ENCODE measurements at regions not wholly inside any gene's neighbourhood (a gene's known extent, or its start where the extent isn't known, plus 50 kb on each side); places are given as distances from the start of the nearest gene placed in this dataset.

GRCh38 chr1:38677756-38678155, 181.8 kb downstream of the RRAGC start:
- Histone ChIP-seq H3K4me2 (ENCODE audit: low read depth, low read length, poor library complexity, severe bottlenecking) (no peak overlapping the region), H4K20me1 (ENCODE audit: low read depth, low read length) (no peaks in the 10 kb centered on the region), H3K9me2 (replicated peaks; ENCODE audit: insufficient read depth, low read length) (no peaks in the 10 kb centered on the region), H3K27me3 (ENCODE audit: low read length) (no peaks in the 10 kb centered on the region), H3K9ac (ENCODE audit: low read length) (no peak overlapping the region), H3F3A (ENCODE audit: insufficient read depth) (no peaks in the 10 kb centered on the region), H3K9me3 (ENCODE audit: insufficient read depth, low read length) (no peaks in the 10 kb centered on the region), H3K79me2 (ENCODE audit: insufficient read depth, low read length) (no peaks in the 10 kb centered on the region), H3K27ac (ENCODE audit: low read depth, low read length) (no peak overlapping the region), H2AFZ (ENCODE audit: low read depth, low read length, severe bottlenecking) (no peak overlapping the region), H3K36me3 (ENCODE audit: low read length) (no peaks in the 10 kb centered on the region), H3K4me3 (ENCODE audit: insufficient read depth, low read length, poor library complexity, severe bottlenecking) (no peak overlapping the region)
- no peak for TF ChIP-seq CTCF (IDR thresholded peaks at IDR 0.05; ENCODE audit: insufficient read depth, low read length, poor library complexity, severe bottlenecking)
- no peak for TF ChIP-seq EZH2phosphoT487 (conservative IDR thresholded peaks at IDR 0.05; ENCODE audit: low read length)

DNA sequence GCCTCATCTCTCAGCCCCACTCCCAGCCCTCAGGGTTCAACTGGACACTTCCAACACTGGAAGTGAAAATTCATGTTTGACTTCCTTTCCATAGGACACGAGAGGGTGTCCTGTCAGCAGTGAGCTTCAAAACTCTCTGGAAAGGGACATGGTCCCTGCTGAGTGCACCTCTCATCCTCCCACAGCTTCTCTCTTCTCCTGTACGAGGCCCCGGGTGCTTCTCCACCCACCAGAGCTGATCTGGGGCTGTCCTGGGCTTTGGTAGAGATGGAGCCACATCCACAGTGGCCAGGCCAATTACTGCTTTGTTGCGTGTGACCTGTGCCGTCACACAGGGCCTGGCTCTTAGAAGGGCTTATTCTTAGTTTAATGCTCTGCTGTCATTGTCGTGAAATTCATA, 182.3 kb downstream of the RRAGC start:
- no peak overlapping the region for H3K9ac ChIP-seq (ENCODE audit: low read length)
- no peaks in the 10 kb centered on the region for H3K79me2 ChIP-seq (ENCODE audit: insufficient read depth, low read length)
- H3K4me3 ChIP-seq (ENCODE audit: insufficient read depth, low read length, poor library complexity, severe bottlenecking) = no peak overlapping the region
- TF ChIP-seq EZH2phosphoT487 (conservative IDR thresholded peaks at IDR 0.05; ENCODE audit: low read length) (no peak), CTCF (IDR thresholded peaks at IDR 0.05; ENCODE audit: insufficient read depth, low read length, poor library complexity, severe bottlenecking) (no peak)
- no peaks in the 10 kb centered on the region for H4K20me1 ChIP-seq (ENCODE audit: low read depth, low read length)
- no peak overlapping the region for H3K4me2 ChIP-seq (ENCODE audit: low read depth, low read length, poor library complexity, severe bottlenecking)
- H2AFZ ChIP-seq (ENCODE audit: low read depth, low read length, severe bottlenecking) = no peak overlapping the region
- H3K36me3 ChIP-seq (ENCODE audit: low read length) = no peaks in the 10 kb centered on the region
- no peaks in the 10 kb centered on the region for H3K9me2 ChIP-seq (replicated peaks; ENCODE audit: insufficient read depth, low read length)
- H3K27me3 ChIP-seq (ENCODE audit: low read length) = no peaks in the 10 kb centered on the region
- H3K27ac ChIP-seq (ENCODE audit: low read depth, low read length) = no peak overlapping the region
- no peaks in the 10 kb centered on the region for H3K9me3 ChIP-seq (ENCODE audit: insufficient read depth, low read length)
- no peaks in the 10 kb centered on the region for H3F3A ChIP-seq (ENCODE audit: insufficient read depth)

DNA sequence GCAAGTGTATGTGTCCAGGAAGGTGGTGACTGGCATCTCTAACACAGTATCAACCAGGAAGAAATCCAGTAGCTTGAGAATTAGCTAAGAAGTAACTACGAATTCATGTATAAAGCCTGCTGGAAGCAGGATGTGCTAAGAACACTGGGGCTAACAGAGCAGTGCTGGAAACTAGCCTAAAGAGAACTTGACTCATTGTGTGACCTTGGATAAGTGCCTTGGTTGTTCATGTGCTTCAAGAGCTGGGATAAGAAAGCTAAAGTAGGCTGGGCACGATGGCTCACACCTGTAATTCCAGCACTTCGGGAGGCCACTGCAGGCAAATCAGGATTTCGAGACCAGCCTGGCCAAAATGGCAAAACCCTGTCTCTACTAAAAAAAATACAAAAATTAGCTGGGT, 186.9 kb downstream of the RRAGC start:
- H3K9me2 ChIP-seq (replicated peaks; ENCODE audit: insufficient read depth, low read length) = no peaks in the 10 kb centered on the region
- no peaks in the 10 kb centered on the region for H3K36me3 ChIP-seq (ENCODE audit: low read length)
- no peaks in the 10 kb centered on the region for H3K9me3 ChIP-seq (ENCODE audit: insufficient read depth, low read length)
- no peaks in the 10 kb centered on the region for H3K79me2 ChIP-seq (ENCODE audit: insufficient read depth, low read length)
- H3K27me3 ChIP-seq (ENCODE audit: low read length) = no peaks in the 10 kb centered on the region
- TF ChIP-seq EZH2phosphoT487 (conservative IDR thresholded peaks at IDR 0.05; ENCODE audit: low read length) = no peak
- H3F3A ChIP-seq (ENCODE audit: insufficient read depth) = no peaks in the 10 kb centered on the region
- no peak overlapping the region for H3K9ac ChIP-seq (ENCODE audit: low read length)
- H4K20me1 ChIP-seq (ENCODE audit: low read depth, low read length) = no peaks in the 10 kb centered on the region
- no peak overlapping the region for H3K27ac ChIP-seq (ENCODE audit: low read depth, low read length)
- no peak overlapping the region for H2AFZ ChIP-seq (ENCODE audit: low read depth, low read length, severe bottlenecking)
- H3K4me2 ChIP-seq (ENCODE audit: low read depth, low read length, poor library complexity, severe bottlenecking) = no peak overlapping the region
- no peak overlapping the region for H3K4me3 ChIP-seq (ENCODE audit: insufficient read depth, low read length, poor library complexity, severe bottlenecking)

GRCh38 chr1:38671221-38671620, 188.4 kb downstream of the RRAGC start:
- no peaks in the 10 kb centered on the region for H3K9me2 ChIP-seq (replicated peaks; ENCODE audit: insufficient read depth, low read length)
- no peak overlapping the region for H3K4me2 ChIP-seq (ENCODE audit: low read depth, low read length, poor library complexity, severe bottlenecking)
- no peak overlapping the region for H2AFZ ChIP-seq (ENCODE audit: low read depth, low read length, severe bottlenecking)
- H3K36me3 ChIP-seq (ENCODE audit: low read length) = no peaks in the 10 kb centered on the region
- no peaks in the 10 kb centered on the region for H4K20me1 ChIP-seq (ENCODE audit: low read depth, low read length)
- no peak overlapping the region for H3K9ac ChIP-seq (ENCODE audit: low read length)
- no peaks in the 10 kb centered on the region for H3F3A ChIP-seq (ENCODE audit: insufficient read depth)
- no peaks in the 10 kb centered on the region for H3K27me3 ChIP-seq (ENCODE audit: low read length)
- H3K79me2 ChIP-seq (ENCODE audit: insufficient read depth, low read length) = no peaks in the 10 kb centered on the region
- H3K4me3 ChIP-seq (ENCODE audit: insufficient read depth, low read length, poor library complexity, severe bottlenecking) = no peak overlapping the region
- no peaks in the 10 kb centered on the region for H3K9me3 ChIP-seq (ENCODE audit: insufficient read depth, low read length)
- no peak overlapping the region for H3K27ac ChIP-seq (ENCODE audit: low read depth, low read length)
- no peak for TF ChIP-seq CTCF (IDR thresholded peaks at IDR 0.05; ENCODE audit: insufficient read depth, low read length, poor library complexity, severe bottlenecking)
- no peak for TF ChIP-seq EZH2phosphoT487 (conservative IDR thresholded peaks at IDR 0.05; ENCODE audit: low read length)
